ENCODE measurements at regions not wholly inside any gene's neighbourhood (a gene's known extent, or its start where the extent isn't known, plus 50 kb on each side); places are given as distances from the start of the nearest gene placed in this dataset.

DNA sequence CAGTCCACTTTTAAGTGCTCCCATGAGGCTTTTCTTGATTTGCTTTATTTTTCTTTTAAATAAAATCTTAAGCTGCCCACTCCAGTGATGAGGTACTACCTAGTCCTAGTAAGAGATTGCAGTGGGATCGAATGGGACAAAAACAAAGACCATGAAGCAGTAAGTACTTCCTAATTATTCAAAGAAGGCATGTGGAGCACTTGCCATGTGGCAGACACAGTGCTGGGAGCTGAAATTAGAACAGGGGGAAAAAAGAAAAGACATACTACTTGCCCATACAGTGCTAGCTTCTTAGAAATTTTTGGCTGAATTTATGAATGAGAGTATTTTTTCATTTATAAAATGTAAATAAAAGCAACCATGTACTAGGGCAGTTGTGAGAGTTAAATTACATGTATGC lies 239.9 kb upstream of the TNC start:
- peaks cover 2% of the 10 kb centered on the region for H3K27me3 Mint-ChIP-seq (ENCODE audit: unreplicated experiment)
- DNase-seq: no peak
- H3K4me3 Mint-ChIP-seq (ENCODE audit: unreplicated experiment): no peak overlapping the region
- no peaks in the 10 kb centered on the region for H3K9me3 Mint-ChIP-seq (ENCODE audit: unreplicated experiment)
- H3K4me1 Mint-ChIP-seq (ENCODE audit: low read depth, unreplicated experiment): no peaks in the 10 kb centered on the region
- no peaks in the 10 kb centered on the region for H3K36me3 Mint-ChIP-seq (ENCODE audit: unreplicated experiment)
- no peak overlapping the region for H3K27ac Mint-ChIP-seq (ENCODE audit: unreplicated experiment)
- TF ChIP-seq, protein P1, sequence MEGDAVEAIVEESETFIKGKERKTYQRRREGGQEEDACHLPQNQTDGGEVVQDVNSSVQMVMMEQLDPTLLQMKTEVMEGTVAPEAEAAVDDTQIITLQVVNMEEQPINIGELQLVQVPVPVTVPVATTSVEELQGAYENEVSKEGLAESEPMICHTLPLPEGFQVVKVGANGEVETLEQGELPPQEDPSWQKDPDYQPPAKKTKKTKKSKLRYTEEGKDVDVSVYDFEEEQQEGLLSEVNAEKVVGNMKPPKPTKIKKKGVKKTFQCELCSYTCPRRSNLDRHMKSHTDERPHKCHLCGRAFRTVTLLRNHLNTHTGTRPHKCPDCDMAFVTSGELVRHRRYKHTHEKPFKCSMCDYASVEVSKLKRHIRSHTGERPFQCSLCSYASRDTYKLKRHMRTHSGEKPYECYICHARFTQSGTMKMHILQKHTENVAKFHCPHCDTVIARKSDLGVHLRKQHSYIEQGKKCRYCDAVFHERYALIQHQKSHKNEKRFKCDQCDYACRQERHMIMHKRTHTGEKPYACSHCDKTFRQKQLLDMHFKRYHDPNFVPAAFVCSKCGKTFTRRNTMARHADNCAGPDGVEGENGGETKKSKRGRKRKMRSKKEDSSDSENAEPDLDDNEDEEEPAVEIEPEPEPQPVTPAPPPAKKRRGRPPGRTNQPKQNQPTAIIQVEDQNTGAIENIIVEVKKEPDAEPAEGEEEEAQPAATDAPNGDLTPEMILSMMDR (IDR thresholded peaks at IDR 0.05; ENCODE audit: partially characterized antibody, unreplicated experiment): no peak

DNA sequence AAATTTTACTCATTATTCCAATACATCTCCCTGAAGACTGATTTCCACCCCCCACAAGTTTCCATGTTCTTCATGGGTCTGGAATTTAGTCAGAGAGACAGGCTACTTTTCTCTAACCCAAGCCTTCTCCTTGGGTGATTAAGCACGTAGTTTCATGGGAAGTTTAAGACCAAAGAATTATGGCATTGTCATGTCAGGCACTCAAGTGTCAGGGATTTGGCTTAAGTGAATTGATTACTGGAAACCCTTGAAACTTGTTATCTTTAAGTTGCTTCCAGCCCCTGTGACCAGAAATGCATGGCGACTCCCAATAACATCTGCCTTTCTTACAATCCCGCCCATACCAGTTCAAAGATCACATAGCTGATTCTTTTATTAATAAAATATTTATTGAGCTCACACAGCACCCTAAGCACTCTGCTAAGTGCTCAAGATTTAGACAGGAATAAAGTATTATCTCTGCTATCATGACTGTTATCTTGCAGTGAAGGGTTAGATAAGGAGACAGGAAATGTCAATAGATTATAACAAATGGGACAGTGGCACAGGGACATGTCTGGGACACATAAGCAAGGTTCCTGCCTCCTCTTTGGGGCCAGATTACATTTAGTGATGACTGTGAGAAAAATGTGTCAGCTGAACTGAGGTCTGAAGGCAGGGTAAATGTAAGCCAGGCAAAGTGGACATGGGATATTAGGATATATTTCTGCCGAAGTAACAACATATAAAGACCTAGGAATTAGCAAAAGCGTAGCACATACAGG lies 241.2 kb upstream of the TNC start:
- H3K9me3 Mint-ChIP-seq (ENCODE audit: unreplicated experiment): no peaks in the 10 kb centered on the region
- H3K27ac Mint-ChIP-seq (ENCODE audit: unreplicated experiment): no peak overlapping the region
- H3K27me3 Mint-ChIP-seq (ENCODE audit: unreplicated experiment): no peaks in the 10 kb centered on the region
- H3K4me3 Mint-ChIP-seq (ENCODE audit: unreplicated experiment): no peak overlapping the region
- DNase-seq: no peak
- TF ChIP-seq, protein P1 (IDR thresholded peaks at IDR 0.05; ENCODE audit: partially characterized antibody, unreplicated experiment): no peak
- no peaks in the 10 kb centered on the region for H3K4me1 Mint-ChIP-seq (ENCODE audit: low read depth, unreplicated experiment)
- no peaks in the 10 kb centered on the region for H3K36me3 Mint-ChIP-seq (ENCODE audit: unreplicated experiment)

DNA sequence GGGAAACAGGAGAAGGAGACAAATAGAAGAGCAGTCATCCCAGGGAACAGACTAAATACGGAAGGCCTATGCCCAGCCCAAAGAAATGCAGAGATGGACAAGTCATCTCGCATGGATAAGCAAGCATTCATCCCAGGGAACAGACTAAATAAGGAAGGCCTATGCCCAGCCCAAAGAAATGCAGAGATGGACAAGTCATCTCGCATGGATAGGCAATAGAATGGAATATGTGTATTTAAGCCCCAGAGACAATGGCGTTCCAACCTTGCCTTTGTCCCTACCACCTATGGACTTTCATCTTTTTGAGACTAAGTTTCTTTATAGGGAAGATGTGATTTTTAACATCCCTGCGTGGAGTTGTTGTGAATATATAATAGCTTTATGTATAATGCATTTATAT lies 242.2 kb upstream of the TNC start:
- TF ChIP-seq, protein P1 (IDR thresholded peaks at IDR 0.05; ENCODE audit: partially characterized antibody, unreplicated experiment): no peak
- no peaks in the 10 kb centered on the region for H3K27me3 Mint-ChIP-seq (ENCODE audit: unreplicated experiment)
- H3K36me3 Mint-ChIP-seq (ENCODE audit: unreplicated experiment): no peaks in the 10 kb centered on the region
- H3K27ac Mint-ChIP-seq (ENCODE audit: unreplicated experiment): no peak overlapping the region
- no peak overlapping the region for H3K4me3 Mint-ChIP-seq (ENCODE audit: unreplicated experiment)
- H3K4me1 Mint-ChIP-seq (ENCODE audit: low read depth, unreplicated experiment): no peaks in the 10 kb centered on the region
- no peaks in the 10 kb centered on the region for H3K9me3 Mint-ChIP-seq (ENCODE audit: unreplicated experiment)
- DNase-seq: no peak

DNA sequence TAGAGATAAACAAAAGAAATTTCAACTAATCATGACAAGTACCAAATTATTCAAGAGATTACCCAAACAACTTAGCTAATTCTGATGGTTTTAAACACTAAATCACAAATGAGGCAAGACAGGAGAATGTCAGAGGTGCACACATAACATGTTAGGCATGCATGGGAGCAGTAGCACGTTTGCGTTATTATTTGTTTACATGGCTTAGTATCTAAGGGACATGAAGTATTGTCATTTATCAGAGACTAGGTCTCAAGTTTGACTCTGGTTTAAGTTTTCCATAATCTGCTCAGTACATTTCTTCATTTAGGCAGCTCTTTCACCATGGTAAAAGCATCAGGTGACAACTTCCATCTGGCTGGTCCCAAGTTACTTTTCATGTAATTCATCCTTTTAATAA lies 244.1 kb upstream of the TNC start:
- Mint-ChIP-seq H3K36me3 (ENCODE audit: unreplicated experiment) (no peaks in the 10 kb centered on the region), H3K27ac (ENCODE audit: unreplicated experiment) (no peak overlapping the region), H3K4me1 (ENCODE audit: low read depth, unreplicated experiment) (no peaks in the 10 kb centered on the region), H3K9me3 (ENCODE audit: unreplicated experiment) (no peaks in the 10 kb centered on the region), H3K27me3 (ENCODE audit: unreplicated experiment) (no peaks in the 10 kb centered on the region), H3K4me3 (ENCODE audit: unreplicated experiment) (no peak overlapping the region)
- TF ChIP-seq, protein P1 (IDR thresholded peaks at IDR 0.05; ENCODE audit: partially characterized antibody, unreplicated experiment): no peak
- no peak for DNase-seq

DNA sequence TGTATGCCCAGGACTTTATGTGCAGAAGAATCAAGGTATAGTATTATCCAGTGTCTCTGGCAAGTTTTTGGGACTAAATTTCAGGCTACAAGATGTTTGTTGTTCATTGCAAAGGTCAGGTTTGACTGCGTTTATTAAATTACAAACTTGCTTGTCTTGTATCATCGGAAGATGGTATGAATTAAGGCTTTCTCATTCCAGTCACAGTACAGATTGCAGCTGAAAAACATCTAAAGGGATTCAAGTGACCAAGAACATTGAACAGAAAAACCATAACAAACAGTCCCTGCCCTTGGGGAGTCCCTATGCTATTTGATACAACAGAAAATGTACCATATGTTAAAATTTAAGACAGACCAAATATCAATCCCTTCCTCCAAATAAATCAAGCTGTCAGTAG lies 244.7 kb upstream of the TNC start:
- no peaks in the 10 kb centered on the region for H3K9me3 Mint-ChIP-seq (ENCODE audit: unreplicated experiment)
- H3K27me3 Mint-ChIP-seq (ENCODE audit: unreplicated experiment): no peaks in the 10 kb centered on the region
- H3K4me1 Mint-ChIP-seq (ENCODE audit: low read depth, unreplicated experiment): no peaks in the 10 kb centered on the region
- TF ChIP-seq, protein P1 (IDR thresholded peaks at IDR 0.05; ENCODE audit: partially characterized antibody, unreplicated experiment): no peak
- no peaks in the 10 kb centered on the region for H3K36me3 Mint-ChIP-seq (ENCODE audit: unreplicated experiment)
- H3K4me3 Mint-ChIP-seq (ENCODE audit: unreplicated experiment): no peak overlapping the region
- H3K27ac Mint-ChIP-seq (ENCODE audit: unreplicated experiment): no peak overlapping the region
- DNase-seq: no peak

Data from glutamatergic neuron (in vitro differentiated cells).